Activated CD4-positive, alpha-beta T cell treated with anti-CD3 and anti-CD28 coated beads, Interleukin-2, amount 10 ng/mL, durations not matched to agents 24 days and 14 days (primary cell): ENCODE measurements at regions not wholly inside any gene's neighbourhood (a gene's known extent, or its start where the extent isn't known, plus 50 kb on each side); places are given as distances from the start of the nearest gene placed in this dataset.

Experiments used
- DNase-seq: peaks from one replicate; pipeline ENCODE4 v3.0.0; 2022
- H3K27ac Mint-ChIP-seq: one replicate; pipeline ENCODE4 v1.8.0; 2022; ENCODE audit warnings: mild to moderate bottlenecking, mixed read lengths
- H3K27me3 Mint-ChIP-seq: one replicate; pipeline ENCODE4 v1.8.0; 2022; ENCODE audit warnings: mixed read lengths
- H3K36me3 Mint-ChIP-seq: one replicate; pipeline ENCODE4 v1.8.0; 2022; ENCODE audit warnings: low read depth, mild to moderate bottlenecking, mixed read lengths
- H3K4me1 Mint-ChIP-seq: one replicate; pipeline ENCODE4 v1.8.0; 2021; ENCODE audit warnings: mixed read lengths
- H3K4me3 Mint-ChIP-seq: one replicate; pipeline ENCODE4 v1.8.0; 2022; ENCODE audit warnings: mild to moderate bottlenecking, moderate library complexity, mixed read lengths
- H3K9me3 Mint-ChIP-seq: one replicate; pipeline ENCODE4 v1.8.0; 2021; ENCODE audit warnings: mixed read lengths
- intact Hi-C: fragments of 100-400 bp; cut with micrococcal nuclease; formaldehyde crosslinking; loops from one replicate; pipeline ENCODE4 v1.15.1; 2023

DNA sequence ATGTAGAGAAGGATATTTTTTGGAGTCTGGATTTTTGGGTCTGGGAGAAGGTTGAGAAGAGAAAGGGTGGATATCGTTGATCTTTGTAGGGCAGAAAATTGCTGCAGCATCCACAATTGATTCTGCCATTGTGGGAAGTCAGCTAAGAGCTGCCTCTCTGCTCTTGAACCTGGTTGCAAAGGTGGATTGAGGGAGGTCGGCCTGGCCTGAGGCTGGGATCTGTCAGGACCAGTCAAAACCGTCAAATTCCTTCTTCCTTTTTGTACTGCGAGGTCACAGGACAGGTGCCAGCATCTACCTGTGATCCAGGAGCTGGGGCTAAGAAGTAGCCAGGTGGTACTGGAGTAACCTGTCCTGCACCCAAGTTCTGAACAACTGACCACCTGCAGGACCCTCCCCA is 93.7 kb downstream of the SHOX start:
- Mint-ChIP-seq H3K4me1 (no peaks in the 10 kb centered on the region), H3K4me3 (no peak overlapping the region), H3K27ac (no peak overlapping the region), H3K9me3 (peaks cover 10% of the 10 kb centered on the region), H3K36me3 (no peaks in the 10 kb centered on the region), H3K27me3 (no peaks in the 10 kb centered on the region)
- intact Hi-C loops = no loop called here
- DNase-seq = no peak

DNA sequence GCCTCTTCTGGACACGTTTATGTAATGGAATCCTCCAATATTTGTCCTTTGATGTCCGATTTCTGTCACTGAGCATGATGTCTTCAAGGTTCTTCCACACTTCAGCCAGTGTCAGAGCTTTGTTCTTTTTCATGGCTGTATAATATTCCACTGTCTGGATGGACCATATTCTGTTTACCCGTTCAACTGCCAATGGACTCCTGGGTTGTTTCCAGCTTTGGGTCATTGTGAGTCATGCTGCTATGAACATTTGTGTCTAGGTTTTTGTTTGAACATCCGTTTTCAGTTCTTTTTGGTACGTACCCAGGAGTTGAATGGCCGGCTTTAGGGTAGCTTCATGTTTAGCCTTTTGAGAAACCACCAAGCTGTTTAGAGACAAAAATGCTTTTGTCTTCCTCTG is 93.2 kb downstream of the SHOX start:
- H3K27me3 Mint-ChIP-seq = no peaks in the 10 kb centered on the region
- H3K4me3 Mint-ChIP-seq = no peak overlapping the region
- no peaks in the 10 kb centered on the region for H3K36me3 Mint-ChIP-seq
- no peak overlapping the region for H3K27ac Mint-ChIP-seq
- intact Hi-C loops = no loop called here
- no peaks in the 10 kb centered on the region for H3K4me1 Mint-ChIP-seq
- no peak for DNase-seq
- peaks cover 10% of the 10 kb centered on the region for H3K9me3 Mint-ChIP-seq

DNA sequence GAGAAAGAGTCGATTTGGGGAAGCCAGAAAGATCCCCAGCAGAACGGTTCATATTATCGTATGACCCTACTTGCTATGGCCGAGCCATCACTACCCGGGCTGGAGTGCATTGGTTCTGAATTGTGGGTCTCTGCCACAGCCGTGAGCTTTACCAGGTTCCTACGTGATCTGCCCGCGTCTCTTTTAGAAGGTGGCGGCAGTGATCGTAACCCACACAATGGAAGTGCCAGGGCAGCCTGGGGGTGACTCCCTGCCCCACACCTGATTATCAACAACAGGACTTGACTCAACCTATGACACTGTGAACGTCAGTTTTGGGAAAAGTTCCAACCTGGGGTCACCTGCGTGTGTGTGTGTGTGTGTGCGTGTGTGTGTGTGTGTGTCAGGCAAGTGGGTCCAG is 90.8 kb downstream of the SHOX start:
- H3K27ac Mint-ChIP-seq = no peak overlapping the region

DNA sequence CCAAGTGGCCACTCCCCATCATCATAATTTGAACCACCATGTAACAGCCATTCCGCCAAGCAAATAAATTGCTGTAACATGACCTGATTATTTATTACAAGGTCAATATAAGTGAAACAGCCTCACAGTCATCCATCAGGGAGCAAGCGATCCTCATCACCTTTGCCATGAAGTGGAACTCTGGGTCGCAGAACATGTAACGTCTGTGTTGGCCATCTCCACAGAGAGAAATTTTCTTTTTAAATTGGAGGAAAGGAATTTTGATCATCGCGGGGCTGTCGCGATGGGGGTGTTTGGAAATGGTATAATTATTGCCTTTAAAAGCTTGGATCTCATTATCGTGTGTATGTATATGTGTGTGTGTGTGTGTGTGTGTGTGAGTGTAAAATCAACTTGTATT is 90.2 kb downstream of the SHOX start:
- H3K36me3 Mint-ChIP-seq = no peaks in the 10 kb centered on the region
- no peak for DNase-seq
- H3K27ac Mint-ChIP-seq = no peak overlapping the region
- no peaks in the 10 kb centered on the region for H3K4me1 Mint-ChIP-seq
- intact Hi-C loops = no loop called here
- peaks cover 16% of the 10 kb centered on the region for H3K9me3 Mint-ChIP-seq
- no peaks in the 10 kb centered on the region for H3K27me3 Mint-ChIP-seq
- H3K4me3 Mint-ChIP-seq = no peak overlapping the region

More for the DNA sequence above, 90.8 kb downstream of the SHOX start:
- DNase-seq = no peak
- Mint-ChIP-seq H3K4me3 (no peak overlapping the region), H3K36me3 (no peaks in the 10 kb centered on the region), H3K27me3 (no peaks in the 10 kb centered on the region), H3K9me3 (peaks cover 16% of the 10 kb centered on the region), H3K4me1 (no peaks in the 10 kb centered on the region)
- intact Hi-C loops = no loop called here

GRCh38 chrX:720250-720649 is 89.7 kb downstream of the SHOX start:
- Mint-ChIP-seq H3K4me1 (no peaks in the 10 kb centered on the region), H3K27ac (no peak overlapping the region), H3K4me3 (no peak overlapping the region), H3K9me3 (peaks cover 14% of the 10 kb centered on the region), H3K36me3 (no peaks in the 10 kb centered on the region), H3K27me3 (no peaks in the 10 kb centered on the region)
- DNase-seq = no peak
- intact Hi-C loops = no loop called here

DNA sequence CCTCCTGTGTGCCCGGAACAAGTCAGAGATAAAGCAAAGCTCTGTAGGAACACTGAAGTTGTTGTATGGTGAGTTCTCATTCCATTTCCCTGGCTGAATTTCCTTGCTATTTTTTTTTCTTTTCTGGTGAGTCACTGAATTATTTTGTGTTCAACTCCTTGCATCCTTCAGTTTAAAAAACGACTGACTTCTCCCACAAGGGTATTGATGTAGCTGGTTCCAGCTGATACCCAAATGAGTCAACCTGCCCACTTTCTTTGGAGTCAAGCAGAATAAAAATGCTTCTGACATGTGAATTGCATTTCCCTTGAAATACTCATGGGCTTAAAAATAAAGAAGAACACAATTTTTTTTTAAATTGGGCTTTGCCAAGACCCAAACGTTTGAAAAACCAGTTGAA is 85.5 kb downstream of the SHOX start:
- intact Hi-C loops = no loop called here
- Mint-ChIP-seq H3K27me3 (no peaks in the 10 kb centered on the region), H3K27ac (no peak overlapping the region), H3K36me3 (no peaks in the 10 kb centered on the region), H3K4me1 (no peaks in the 10 kb centered on the region), H3K4me3 (no peak overlapping the region), H3K9me3 (peaks cover 12% of the 10 kb centered on the region)
- no peak for DNase-seq

DNA sequence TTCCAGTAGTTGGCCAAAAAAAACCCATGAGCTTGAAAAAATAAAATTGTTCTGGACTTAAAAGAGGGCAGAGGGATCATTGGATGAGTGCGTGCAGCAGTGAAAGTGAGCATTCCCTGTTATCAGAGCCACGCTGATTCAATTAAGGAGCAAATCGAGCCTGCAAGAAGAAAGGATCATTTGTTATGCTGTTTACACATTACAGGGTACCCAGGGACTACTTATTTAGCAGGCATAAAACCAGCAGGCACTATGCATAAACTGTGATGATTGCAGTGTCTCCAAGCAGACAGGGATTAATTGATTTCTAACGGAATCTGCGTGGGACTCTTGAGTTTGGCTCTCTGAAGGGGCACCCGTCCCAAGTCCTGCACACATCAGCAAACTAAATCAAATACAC is 83.5 kb downstream of the SHOX start:
- H3K27ac Mint-ChIP-seq = no peak overlapping the region
- no peak overlapping the region for H3K4me3 Mint-ChIP-seq
- no peaks in the 10 kb centered on the region for H3K36me3 Mint-ChIP-seq
- H3K27me3 Mint-ChIP-seq = no peaks in the 10 kb centered on the region
- H3K9me3 Mint-ChIP-seq = peaks cover 10% of the 10 kb centered on the region
- intact Hi-C loops = no loop called here
- H3K4me1 Mint-ChIP-seq = no peaks in the 10 kb centered on the region
- DNase-seq = no peak
